Thoracic aorta (tissue), 2 donors: ENCODE measurements at regions not wholly inside any gene's neighbourhood (a gene's known extent, or its start where the extent isn't known, plus 50 kb on each side); places are given as distances from the start of the nearest gene placed in this dataset.

Experiments
- ATAC-seq: fragments of 150-250 bp; one replicate; pipeline ENCODE4 v1.8.0; 2017; ENCODE audit warnings: low read depth; ENCODE audit not compliant: insufficient number of reproducible peaks, low FRiP score
- DNase-seq: peaks from one replicate; pipeline ENCODE4 v3.0.0-alpha.2; 2020; ENCODE audit warnings: low spot score
- H3K27ac ChIP-seq, 2 donors: fragments of 200-600 bp; sonication (generic); 1 replicate in 1 of 2; 2 replicates in 1 of 2; pipeline ENCODE4 v1.5.1; 2016; ENCODE audit warnings: mild to moderate bottlenecking in 2 of 2, moderate library complexity in 2 of 2
- H3K27me3 ChIP-seq: fragments of 200-600 bp; sonication (generic); replicated peaks from 2 replicates; pipeline ENCODE4 v1.6.0; 2016; ENCODE audit warnings: mild to moderate bottlenecking; ENCODE audit not compliant: insufficient read depth
- H3K36me3 ChIP-seq: fragments of 200-600 bp; sonication (generic); one replicate; pipeline ENCODE4 v1.5.1; 2016
- H3K4me1 ChIP-seq, 2 donors: fragments of 200-600 bp; sonication (generic); 1 replicate in 1 of 2; 2 replicates in 1 of 2; pipeline versions ENCODE4 v1.5.1 to v1.6.0; 2016; ENCODE audit warnings: low read depth in 2 of 2, mild to moderate bottlenecking in 1 of 2; ENCODE audit not compliant: control insufficient read depth in 1 of 2
- H3K4me3 ChIP-seq: fragments of 200-600 bp; sonication (generic); 2 replicates; pipeline ENCODE4 v1.5.1; 2016; ENCODE audit warnings: mild to moderate bottlenecking
- H3K9me3 ChIP-seq: fragments of 200-600 bp; sonication (generic); 2 replicates; pipeline ENCODE4 v1.5.1; 2016
- TF ChIP-seq, protein P1 (sequence below): fragments of 200-600 bp; sonication (generic); IDR thresholded peaks from one replicate; pipeline ENCODE4 v1.5.1; 2019; ENCODE audit warnings: antibody characterized with exemption

DNA sequence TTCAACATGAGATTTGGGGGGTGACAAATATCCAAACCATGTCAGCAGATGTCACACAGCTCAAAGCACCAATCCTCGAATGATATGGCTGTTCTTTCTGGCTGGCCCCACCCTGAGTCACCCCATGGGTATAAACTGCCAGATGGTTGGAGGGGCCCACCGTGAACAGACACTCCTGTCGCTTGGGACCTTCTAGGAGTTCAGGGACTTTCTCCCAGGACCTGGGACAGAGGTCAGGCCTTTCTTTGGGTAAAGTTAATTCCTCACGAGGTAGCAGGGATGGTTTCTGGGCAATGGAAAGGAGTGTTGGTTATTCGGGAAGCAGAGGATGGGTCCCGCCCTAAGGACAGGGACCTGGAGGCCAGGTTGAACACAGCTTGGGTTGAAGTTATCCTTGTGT, 262.0 kb downstream of the ACTR3B start:
- no peak overlapping the region for H3K27ac ChIP-seq
- ATAC-seq (no peak), DNase-seq (no peak)
- H3K4me1 ChIP-seq: no peaks in the 10 kb centered on the region
- H3K27me3 ChIP-seq: no peaks in the 10 kb centered on the region
- no peaks in the 10 kb centered on the region for H3K36me3 ChIP-seq
- H3K9me3 ChIP-seq: no peaks in the 10 kb centered on the region
- TF ChIP-seq, protein P1, sequence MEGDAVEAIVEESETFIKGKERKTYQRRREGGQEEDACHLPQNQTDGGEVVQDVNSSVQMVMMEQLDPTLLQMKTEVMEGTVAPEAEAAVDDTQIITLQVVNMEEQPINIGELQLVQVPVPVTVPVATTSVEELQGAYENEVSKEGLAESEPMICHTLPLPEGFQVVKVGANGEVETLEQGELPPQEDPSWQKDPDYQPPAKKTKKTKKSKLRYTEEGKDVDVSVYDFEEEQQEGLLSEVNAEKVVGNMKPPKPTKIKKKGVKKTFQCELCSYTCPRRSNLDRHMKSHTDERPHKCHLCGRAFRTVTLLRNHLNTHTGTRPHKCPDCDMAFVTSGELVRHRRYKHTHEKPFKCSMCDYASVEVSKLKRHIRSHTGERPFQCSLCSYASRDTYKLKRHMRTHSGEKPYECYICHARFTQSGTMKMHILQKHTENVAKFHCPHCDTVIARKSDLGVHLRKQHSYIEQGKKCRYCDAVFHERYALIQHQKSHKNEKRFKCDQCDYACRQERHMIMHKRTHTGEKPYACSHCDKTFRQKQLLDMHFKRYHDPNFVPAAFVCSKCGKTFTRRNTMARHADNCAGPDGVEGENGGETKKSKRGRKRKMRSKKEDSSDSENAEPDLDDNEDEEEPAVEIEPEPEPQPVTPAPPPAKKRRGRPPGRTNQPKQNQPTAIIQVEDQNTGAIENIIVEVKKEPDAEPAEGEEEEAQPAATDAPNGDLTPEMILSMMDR: no peak
- H3K4me3 ChIP-seq: no peak overlapping the region

- ATAC-seq (no peak), DNase-seq (no peak)
- H3K4me1 ChIP-seq: no peaks in the 10 kb centered on the region
- H3K4me3 ChIP-seq: no peak overlapping the region
- no peaks in the 10 kb centered on the region for H3K36me3 ChIP-seq
- TF ChIP-seq, protein P1: no peak
- H3K27me3 ChIP-seq: no peaks in the 10 kb centered on the region
- H3K27ac ChIP-seq: no peak overlapping the region
- no peaks in the 10 kb centered on the region for H3K9me3 ChIP-seq
These were observed 263.1 kb downstream of the ACTR3B start for GRCh38 chr7:153022475-153023193.

DNA sequence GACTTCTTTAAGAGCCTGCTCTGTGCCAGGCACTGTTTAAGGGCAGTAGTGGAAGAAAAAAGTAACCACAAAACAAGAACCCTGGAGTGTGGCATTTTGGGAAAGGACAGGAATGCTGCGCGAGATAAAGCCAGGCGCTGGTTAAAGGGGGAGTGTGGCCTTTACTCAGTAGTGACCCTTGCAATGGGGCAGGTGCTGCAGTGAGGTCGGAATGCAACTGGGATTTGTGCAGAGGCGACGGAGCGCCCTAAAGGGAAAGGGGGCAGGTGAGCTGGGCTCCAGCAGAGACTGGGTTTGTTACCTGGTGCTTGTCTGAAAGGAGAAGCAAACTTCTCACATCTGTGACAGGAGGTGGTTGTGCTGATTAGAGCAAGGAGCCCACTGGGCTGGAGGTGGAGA, 263.6 kb downstream of the ACTR3B start:
- DNase-seq (no peak), ATAC-seq (no peak)
- H3K27ac ChIP-seq: no peak overlapping the region
- no peaks in the 10 kb centered on the region for H3K4me1 ChIP-seq
- H3K4me3 ChIP-seq: no peak overlapping the region
- no peaks in the 10 kb centered on the region for H3K27me3 ChIP-seq
- no peaks in the 10 kb centered on the region for H3K9me3 ChIP-seq
- TF ChIP-seq, protein P1: no peak
- H3K36me3 ChIP-seq: no peaks in the 10 kb centered on the region

DNA sequence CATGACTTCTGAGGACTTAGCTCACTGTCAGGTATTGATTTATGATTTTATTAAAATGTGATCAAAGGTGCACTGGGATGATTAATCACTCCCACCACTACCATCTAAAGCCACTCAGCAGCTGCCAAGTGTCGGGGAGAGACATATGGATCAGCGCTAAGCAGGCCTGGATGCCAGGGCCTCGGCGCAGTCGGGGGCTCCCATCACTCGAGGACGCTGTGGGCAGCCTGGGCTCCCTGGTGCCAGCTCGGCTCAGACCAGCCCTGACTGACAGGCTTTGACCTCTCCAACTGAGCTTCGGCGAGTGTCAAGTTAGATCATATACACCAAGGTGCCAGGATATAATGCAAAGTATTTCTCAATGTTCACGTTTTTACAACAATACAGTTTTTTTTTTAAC, 267.7 kb downstream of the ACTR3B start:
- no peaks in the 10 kb centered on the region for H3K9me3 ChIP-seq
- DNase-seq (no peak), ATAC-seq (no peak)
- H3K36me3 ChIP-seq: no peaks in the 10 kb centered on the region
- no peaks in the 10 kb centered on the region for H3K4me1 ChIP-seq
- H3K4me3 ChIP-seq: no peak overlapping the region
- TF ChIP-seq, protein P1: no peak
- H3K27me3 ChIP-seq: no peaks in the 10 kb centered on the region
- no peak overlapping the region for H3K27ac ChIP-seq

- Histone ChIP-seq H3K36me3 (no peaks in the 10 kb centered on the region), H3K27me3 (no peaks in the 10 kb centered on the region), H3K4me1 (no peaks in the 10 kb centered on the region), H3K4me3 (no peak overlapping the region), H3K27ac (no peak overlapping the region), H3K9me3 (no peaks in the 10 kb centered on the region)
- ATAC-seq (no peak), DNase-seq (no peak)
- TF ChIP-seq, protein P1: no peak
These were observed 268.4 kb downstream of the ACTR3B start for GRCh38 chr7:153027904-153028303.
